Heart left ventricle (tissue), 13 donors: ENCODE measurements at regions not wholly inside any gene's neighbourhood (a gene's known extent, or its start where the extent isn't known, plus 50 kb on each side); places are given as distances from the start of the nearest gene placed in this dataset.

Experiments used
- POLR2A ChIP-seq, 2 donors: fragments of 450-650 bp; IDR thresholded peaks; one replicate each; pipeline ENCODE4 v1.6.1; 2017; ENCODE audit warnings: antibody characterized with exemption in 2 of 2, mild to moderate bottlenecking in 2 of 2, moderate library complexity in 2 of 2
- TF ChIP-seq, protein P1 (sequence below), 12 donors: fragments of 200-600 bp; sonication (generic) in 4 of 12; IDR thresholded peaks; one replicate each; pipeline versions ENCODE4 v1.5.0 to v1.8.0; 2018 to 2022; ENCODE audit warnings: antibody characterized with exemption in 12 of 12, mild to moderate bottlenecking in 5 of 12
- donor health status: ischemic (EF 13 %, LVEDD 7.1; RV severe dilation, severe dysfunction).
- donor health status: DM: no; HTN: yes; CAD: no.
- donor health status: DM: no; HTN: no; CAD: no.
- donor health status: ischemic (EF 25% LVEDD 6.9; RV normal size, moderate dysfunction).
- donor health status: ischemic (EF 25% LVEDD 5.7; RV mildly dilated, moderate dysfunction).
- donor health status: ischemic (EF 35%, LVEDD 5.7; RV mildly dilated, moderate dysfunction).
- donor health status: nonischemic (EF 11% LVEDD 7.7; RV severe dilation, severe dysfunction).
- donor health status: DM: yes; HTN: yes; CAD: no.
- donor health status: PGD.
- donor health status: ischemic (EF 29% LVEDD 5.4; RV normal size, mild dysfunction).
- donor health status: nonischemic (EF 23%, LVEDD 6.1; RV moderate dilation, normal function).

DNA sequence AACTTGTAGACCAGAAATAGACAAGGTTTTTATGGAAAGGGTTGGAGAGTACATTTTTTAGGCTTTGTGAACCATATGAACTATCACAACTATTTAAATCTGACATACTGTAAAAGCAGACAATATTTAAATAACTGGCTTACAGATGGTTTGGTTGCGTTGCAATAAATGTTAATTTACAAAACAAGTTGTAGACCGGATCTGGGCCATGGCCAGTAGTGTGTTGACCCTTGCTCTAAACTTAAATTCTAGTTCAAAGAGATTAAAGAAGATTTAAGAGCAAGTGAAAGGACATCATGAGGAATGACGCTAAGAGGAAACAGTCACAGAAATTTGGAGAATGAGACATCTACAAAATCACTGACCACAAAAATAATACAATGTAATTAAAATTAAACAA lies 652.7 kb downstream of the DCDC2C start:
- TF ChIP-seq, protein P1, sequence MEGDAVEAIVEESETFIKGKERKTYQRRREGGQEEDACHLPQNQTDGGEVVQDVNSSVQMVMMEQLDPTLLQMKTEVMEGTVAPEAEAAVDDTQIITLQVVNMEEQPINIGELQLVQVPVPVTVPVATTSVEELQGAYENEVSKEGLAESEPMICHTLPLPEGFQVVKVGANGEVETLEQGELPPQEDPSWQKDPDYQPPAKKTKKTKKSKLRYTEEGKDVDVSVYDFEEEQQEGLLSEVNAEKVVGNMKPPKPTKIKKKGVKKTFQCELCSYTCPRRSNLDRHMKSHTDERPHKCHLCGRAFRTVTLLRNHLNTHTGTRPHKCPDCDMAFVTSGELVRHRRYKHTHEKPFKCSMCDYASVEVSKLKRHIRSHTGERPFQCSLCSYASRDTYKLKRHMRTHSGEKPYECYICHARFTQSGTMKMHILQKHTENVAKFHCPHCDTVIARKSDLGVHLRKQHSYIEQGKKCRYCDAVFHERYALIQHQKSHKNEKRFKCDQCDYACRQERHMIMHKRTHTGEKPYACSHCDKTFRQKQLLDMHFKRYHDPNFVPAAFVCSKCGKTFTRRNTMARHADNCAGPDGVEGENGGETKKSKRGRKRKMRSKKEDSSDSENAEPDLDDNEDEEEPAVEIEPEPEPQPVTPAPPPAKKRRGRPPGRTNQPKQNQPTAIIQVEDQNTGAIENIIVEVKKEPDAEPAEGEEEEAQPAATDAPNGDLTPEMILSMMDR (IDR thresholded peaks at IDR 0.05), result no peak
- TF ChIP-seq POLR2A (IDR thresholded peaks at IDR 0.05), result no peak
